GM12874 (cell line): ENCODE measurements at regions not wholly inside any gene's neighbourhood (a gene's known extent, or its start where the extent isn't known, plus 50 kb on each side); places are given as distances from the start of the nearest gene placed in this dataset.

Source experiments
- TF ChIP-seq, protein P1 (sequence below): IDR thresholded peaks from 2 replicates; pipeline ENCODE4 v1.5.1; 2011; ENCODE audit warnings: low read depth, mild to moderate bottlenecking, control low read depth, low read length, moderate library complexity; ENCODE audit not compliant: insufficient read depth

DNA sequence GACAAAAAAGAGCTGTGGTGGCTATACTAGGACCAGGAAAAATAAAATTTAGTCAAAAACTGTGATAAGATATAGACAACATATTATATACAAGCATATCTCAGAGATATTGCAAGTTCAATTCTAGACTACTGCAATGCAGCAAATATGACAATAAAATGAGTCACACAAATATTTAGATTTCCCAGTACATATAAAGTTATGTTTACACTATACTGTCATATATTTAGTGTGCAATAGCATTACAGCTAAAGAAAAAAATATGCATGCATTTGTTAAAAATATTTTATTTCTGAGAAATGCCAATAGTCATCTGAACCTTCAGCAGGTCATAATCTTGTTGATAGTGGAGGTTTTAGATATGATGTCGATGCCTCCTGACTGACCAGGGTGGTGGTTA lies 72.1 kb downstream of the AKR1C4 start:
- TF ChIP-seq, protein P1, sequence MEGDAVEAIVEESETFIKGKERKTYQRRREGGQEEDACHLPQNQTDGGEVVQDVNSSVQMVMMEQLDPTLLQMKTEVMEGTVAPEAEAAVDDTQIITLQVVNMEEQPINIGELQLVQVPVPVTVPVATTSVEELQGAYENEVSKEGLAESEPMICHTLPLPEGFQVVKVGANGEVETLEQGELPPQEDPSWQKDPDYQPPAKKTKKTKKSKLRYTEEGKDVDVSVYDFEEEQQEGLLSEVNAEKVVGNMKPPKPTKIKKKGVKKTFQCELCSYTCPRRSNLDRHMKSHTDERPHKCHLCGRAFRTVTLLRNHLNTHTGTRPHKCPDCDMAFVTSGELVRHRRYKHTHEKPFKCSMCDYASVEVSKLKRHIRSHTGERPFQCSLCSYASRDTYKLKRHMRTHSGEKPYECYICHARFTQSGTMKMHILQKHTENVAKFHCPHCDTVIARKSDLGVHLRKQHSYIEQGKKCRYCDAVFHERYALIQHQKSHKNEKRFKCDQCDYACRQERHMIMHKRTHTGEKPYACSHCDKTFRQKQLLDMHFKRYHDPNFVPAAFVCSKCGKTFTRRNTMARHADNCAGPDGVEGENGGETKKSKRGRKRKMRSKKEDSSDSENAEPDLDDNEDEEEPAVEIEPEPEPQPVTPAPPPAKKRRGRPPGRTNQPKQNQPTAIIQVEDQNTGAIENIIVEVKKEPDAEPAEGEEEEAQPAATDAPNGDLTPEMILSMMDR: no peak

DNA sequence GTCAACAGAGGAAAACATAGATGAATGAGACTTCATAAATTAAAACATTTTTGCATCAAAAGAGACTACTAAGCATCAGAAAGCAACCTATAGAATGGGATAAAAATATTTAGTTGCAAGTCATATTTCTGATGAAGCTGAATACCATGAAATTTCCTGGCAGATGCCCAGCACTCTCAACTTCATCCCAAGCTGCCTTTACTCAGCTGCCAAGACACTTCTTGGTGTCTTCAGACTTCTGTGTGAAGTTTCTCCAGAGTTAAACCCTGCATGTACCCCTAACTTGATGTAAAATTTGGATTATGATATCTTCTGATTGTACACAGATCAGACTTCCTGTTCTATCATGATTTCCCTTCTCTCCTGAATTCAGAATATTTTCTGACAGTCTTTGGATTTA lies 73.2 kb downstream of the AKR1C4 start:
- TF ChIP-seq, protein P1: no peak

DNA sequence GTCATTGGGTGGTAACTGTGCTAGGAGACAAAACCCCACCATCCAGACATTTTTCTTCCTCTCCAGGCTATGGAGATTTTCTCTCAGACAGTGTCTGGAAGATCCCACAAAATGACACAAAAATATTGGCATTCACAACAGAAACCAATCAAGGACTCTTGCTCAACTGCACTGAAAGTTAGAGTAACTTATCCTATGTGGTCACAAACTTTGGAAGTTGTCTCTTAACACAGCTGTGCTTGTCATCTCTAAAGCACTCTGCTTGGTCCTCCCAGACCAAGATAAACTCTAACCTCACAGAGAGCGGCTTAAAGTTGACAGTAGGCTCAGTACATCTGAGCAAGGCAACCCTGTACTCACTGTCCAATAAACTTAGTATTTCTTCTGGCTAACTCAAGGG lies 74.9 kb downstream of the AKR1C4 start:
- TF ChIP-seq, protein P1: no peak

DNA sequence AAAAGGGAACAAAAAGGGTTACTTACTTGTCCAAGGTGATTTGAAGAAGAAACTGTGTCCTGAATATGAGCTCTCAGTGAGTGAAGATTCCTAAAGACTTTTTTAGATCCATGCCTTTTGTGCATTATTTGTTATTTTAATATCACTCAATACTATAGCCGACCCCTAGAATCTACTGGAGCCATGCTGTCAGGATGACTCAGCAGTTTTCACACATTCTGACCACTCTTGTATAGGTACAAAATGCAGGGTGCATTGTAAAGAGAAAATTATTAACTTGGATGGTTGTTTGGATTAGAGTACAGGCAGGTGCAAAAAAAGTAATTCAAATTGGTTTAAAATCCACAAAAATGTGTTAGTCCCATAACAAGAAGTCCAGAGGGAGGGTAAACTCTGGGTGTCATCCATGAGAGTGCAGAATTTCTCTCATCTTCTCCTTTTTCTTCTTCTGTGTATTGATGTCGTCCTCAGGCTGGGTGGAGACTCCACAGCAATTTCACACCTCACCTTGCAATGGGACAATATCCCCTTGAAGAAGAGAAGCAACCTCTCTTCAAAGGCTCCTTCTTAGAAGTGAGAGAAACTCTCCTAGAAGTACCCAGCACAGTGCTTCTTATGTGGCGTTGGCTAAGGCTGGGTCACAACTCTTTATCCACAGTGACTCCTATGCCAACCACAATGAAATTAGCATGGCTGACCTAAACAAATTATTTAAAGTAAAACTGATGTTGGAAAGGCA lies 75.6 kb downstream of the AKR1C4 start:
- TF ChIP-seq, protein P1: no peak

DNA sequence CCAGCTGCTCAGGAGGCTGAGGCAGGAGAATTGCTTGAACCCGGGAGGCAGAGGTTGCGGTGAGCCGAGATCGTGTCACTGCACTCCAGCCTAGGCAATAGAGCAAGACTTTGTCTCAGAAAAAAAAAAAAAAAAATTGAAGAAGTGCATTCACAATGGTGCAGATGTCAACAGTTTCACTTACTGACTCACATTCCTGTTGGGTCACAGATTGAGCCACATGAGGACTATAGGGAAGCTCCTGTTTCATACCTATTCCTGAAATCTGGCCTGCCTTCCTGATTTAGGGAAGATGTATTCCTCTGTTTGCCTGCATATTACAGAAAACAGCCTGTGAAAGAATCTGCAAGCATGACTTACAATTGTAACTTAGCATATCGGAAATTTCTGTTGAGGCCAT lies 78.2 kb downstream of the AKR1C4 start:
- TF ChIP-seq, protein P1: no peak

DNA sequence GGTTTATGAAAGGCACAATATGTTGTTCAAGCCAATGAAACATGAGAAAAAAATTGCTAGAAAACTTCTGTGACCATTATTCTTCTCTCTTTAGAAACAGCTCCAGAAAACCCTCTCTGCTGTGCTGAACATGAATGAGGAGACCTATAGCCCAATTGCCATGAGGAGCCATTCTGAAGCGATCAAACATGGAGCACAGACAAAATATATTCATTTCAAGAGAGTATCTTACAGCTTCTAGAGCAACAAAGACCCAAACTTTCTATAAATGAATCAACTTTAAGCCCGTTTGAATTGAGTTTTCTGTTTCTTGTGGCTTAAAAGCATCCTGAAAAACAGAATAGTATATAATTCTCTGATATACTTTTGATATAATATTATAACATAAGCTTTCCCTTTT lies 83.4 kb upstream of the UCN3 start:
- TF ChIP-seq, protein P1: no peak

DNA sequence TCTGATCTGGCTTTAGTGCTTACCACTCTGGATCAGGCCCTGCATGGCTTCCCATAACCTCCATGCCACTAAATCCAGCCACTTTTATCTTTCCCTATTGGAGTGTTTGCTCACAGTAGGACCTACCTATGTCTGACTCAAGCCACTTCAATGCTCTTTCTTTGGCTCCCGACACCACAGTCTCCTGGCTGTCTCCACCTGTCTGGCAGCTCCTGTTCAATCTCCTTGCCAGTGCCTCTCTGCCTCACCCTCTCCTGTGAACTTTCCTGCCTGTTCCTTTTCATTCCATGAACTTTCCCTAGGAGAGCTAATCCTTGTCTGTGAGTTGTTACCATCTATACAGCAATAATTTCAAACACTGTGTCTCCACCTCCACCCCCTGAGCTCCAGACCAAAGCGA lies 82.6 kb upstream of the UCN3 start:
- TF ChIP-seq, protein P1: no peak
